ENCODE measurements at regions not wholly inside any gene's neighbourhood (a gene's known extent, or its start where the extent isn't known, plus 50 kb on each side); places are given as distances from the start of the nearest gene placed in this dataset.

DNA sequence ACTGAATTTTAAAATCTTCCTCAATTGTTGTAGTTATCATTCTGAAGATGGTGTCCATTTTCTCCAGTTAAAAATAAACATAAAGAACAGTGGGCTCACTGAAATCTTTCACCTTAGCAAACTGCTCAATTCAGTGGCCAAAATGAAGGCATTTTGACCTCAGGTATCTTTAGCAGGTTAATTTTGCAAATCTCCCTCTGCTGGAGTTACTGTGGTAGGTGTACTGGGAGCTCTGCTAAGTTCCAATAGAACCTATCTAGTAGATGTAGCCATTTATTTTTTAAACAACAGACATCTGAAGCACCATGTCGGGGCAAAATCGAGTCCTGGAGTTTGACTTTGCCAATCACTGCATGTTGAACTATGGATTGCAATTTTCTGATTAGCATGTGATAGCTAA lies 177.1 kb downstream of the IRS1 start:
- Histone ChIP-seq H3K27ac (ENCODE audit: low read depth in 1 of 2, low read length in 1 of 2) (no peak overlapping the region), H3K4me1 (ENCODE audit: control insufficient read depth in 5 of 5, insufficient read depth in 5 of 5, low read length in 5 of 5) (peaks cover 0 to 21% (median 5%) of the 10 kb centered on the region in 5 donors), H3K36me3 (ENCODE audit: control insufficient read depth in 4 of 4, insufficient read depth in 4 of 4, low read length in 4 of 4) (no peaks in the 10 kb centered on the region), H3K9ac (ENCODE audit: insufficient read depth in 1 of 2, low read length in 2 of 2) (no peak overlapping the region), H3K4me3 (no peak overlapping the region), H3K27me3 (ENCODE audit: control insufficient read depth in 3 of 3, insufficient read depth in 3 of 3, low read length in 2 of 3) (no peaks in the 10 kb centered on the region), H3K9me3 (ENCODE audit: control insufficient read depth in 4 of 4, insufficient read depth in 3 of 4, low read length in 3 of 4) (peaks cover 0 to 4% (median 1%) of the 10 kb centered on the region in 4 donors)
- WGBS, 2 donors: 89 to 92% methylated on average over 2 of the region's 2 CpGs
- TF ChIP-seq, protein P1, sequence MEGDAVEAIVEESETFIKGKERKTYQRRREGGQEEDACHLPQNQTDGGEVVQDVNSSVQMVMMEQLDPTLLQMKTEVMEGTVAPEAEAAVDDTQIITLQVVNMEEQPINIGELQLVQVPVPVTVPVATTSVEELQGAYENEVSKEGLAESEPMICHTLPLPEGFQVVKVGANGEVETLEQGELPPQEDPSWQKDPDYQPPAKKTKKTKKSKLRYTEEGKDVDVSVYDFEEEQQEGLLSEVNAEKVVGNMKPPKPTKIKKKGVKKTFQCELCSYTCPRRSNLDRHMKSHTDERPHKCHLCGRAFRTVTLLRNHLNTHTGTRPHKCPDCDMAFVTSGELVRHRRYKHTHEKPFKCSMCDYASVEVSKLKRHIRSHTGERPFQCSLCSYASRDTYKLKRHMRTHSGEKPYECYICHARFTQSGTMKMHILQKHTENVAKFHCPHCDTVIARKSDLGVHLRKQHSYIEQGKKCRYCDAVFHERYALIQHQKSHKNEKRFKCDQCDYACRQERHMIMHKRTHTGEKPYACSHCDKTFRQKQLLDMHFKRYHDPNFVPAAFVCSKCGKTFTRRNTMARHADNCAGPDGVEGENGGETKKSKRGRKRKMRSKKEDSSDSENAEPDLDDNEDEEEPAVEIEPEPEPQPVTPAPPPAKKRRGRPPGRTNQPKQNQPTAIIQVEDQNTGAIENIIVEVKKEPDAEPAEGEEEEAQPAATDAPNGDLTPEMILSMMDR (IDR thresholded peaks at IDR 0.05; ENCODE audit: control extremely low read depth, extremely low read depth): no peak
- DNase-seq: no peak
- no peak for ATAC-seq (ENCODE audit: insufficient read depth, low FRiP score)

DNA sequence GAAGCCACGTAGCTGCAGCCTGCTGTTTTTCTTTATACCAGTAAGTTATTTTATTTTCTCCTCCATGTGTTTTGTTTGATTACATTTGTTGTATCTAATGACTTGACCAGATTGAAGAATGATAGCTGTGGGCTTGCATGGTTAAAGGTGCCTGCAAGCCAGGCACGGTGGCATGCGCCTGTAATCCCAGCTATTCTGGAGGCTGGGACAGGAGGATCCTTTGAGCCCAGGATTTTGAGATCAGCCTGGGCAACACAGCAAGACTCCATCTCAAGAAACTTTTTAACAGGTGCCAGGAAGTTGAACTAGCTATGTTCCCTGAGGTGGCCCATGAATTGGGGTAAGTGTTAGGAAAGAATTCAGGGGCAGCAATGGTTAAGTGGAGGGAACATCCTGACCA lies 179.4 kb downstream of the IRS1 start:
- H3K4me1 ChIP-seq (ENCODE audit: control insufficient read depth in 5 of 5, insufficient read depth in 5 of 5, low read length in 5 of 5): peaks cover 0 to 21% (median 5%) of the 10 kb centered on the region in 5 donors
- no peak overlapping the region for H3K9ac ChIP-seq (ENCODE audit: insufficient read depth in 1 of 2, low read length in 2 of 2)
- ATAC-seq (ENCODE audit: insufficient read depth, low FRiP score) (no peak), DNase-seq (no peak)
- no peak overlapping the region for H3K4me3 ChIP-seq
- peaks cover 0 to 4% (median 1%) of the 10 kb centered on the region in 4 donors for H3K9me3 ChIP-seq (ENCODE audit: control insufficient read depth in 4 of 4, insufficient read depth in 3 of 4, low read length in 3 of 4)
- TF ChIP-seq, protein P1 (IDR thresholded peaks at IDR 0.05; ENCODE audit: control extremely low read depth, extremely low read depth): no peak
- WGBS, 2 donors: 92 to 93% methylated on average over 3 of the region's 3 CpGs
- no peaks in the 10 kb centered on the region for H3K36me3 ChIP-seq (ENCODE audit: control insufficient read depth in 4 of 4, insufficient read depth in 4 of 4, low read length in 4 of 4)
- H3K27ac ChIP-seq (ENCODE audit: low read depth in 1 of 2, low read length in 1 of 2): no peak overlapping the region
- H3K27me3 ChIP-seq (ENCODE audit: control insufficient read depth in 3 of 3, insufficient read depth in 3 of 3, low read length in 2 of 3): no peaks in the 10 kb centered on the region

DNA sequence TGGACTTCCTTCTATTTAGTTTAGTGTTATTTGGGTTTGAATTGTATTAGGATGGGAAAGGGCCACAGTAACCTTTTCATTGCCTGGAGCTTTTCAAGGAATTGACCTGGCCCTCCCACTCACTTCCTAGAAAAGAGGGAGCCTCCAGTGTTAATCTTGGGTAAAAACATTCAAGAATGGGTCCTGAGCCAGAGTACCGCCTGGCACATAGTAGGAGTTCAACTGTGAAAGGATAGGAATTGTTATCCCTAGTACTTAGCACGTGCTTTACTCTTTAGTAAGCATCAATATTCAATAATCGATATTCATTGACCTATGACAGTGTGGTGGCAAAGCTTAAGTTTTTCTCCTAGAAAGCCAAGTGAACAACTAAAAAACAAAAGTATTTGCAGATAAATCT lies 179.9 kb downstream of the IRS1 start:
- H3K9me3 ChIP-seq (ENCODE audit: control insufficient read depth in 4 of 4, insufficient read depth in 3 of 4, low read length in 3 of 4): peaks cover 0 to 3% (median 1%) of the 10 kb centered on the region in 4 donors
- peaks cover 0 to 21% (median 5%) of the 10 kb centered on the region in 5 donors for H3K4me1 ChIP-seq (ENCODE audit: control insufficient read depth in 5 of 5, insufficient read depth in 5 of 5, low read length in 5 of 5)
- no peak overlapping the region for H3K9ac ChIP-seq (ENCODE audit: insufficient read depth in 1 of 2, low read length in 2 of 2)
- ATAC-seq (ENCODE audit: insufficient read depth, low FRiP score) (no peak), DNase-seq (no peak)
- H3K27ac ChIP-seq (ENCODE audit: low read depth in 1 of 2, low read length in 1 of 2): no peak overlapping the region
- WGBS, 2 donors: 87 to 90% methylated on average over 3 of the region's 3 CpGs
- TF ChIP-seq, protein P1 (IDR thresholded peaks at IDR 0.05; ENCODE audit: control extremely low read depth, extremely low read depth): no peak
- H3K27me3 ChIP-seq (ENCODE audit: control insufficient read depth in 3 of 3, insufficient read depth in 3 of 3, low read length in 2 of 3): no peaks in the 10 kb centered on the region
- H3K36me3 ChIP-seq (ENCODE audit: control insufficient read depth in 4 of 4, insufficient read depth in 4 of 4, low read length in 4 of 4): no peaks in the 10 kb centered on the region
- H3K4me3 ChIP-seq: no peak overlapping the region

All from lung (tissue), 11 donors.